22Rv1 (cell line): ENCODE measurements at regions not wholly inside any gene's neighbourhood (a gene's known extent, or its start where the extent isn't known, plus 50 kb on each side); places are given as distances from the start of the nearest gene placed in this dataset.

ENCODE experiments used
- CTCF ChIP-seq: fragments of 450-650 bp; IDR thresholded peaks from 2 replicates; pipeline ENCODE4 v1.5.1; 2017; ENCODE audit warnings: mild to moderate bottlenecking
- ZFX ChIP-seq: fragments of 450-650 bp; IDR thresholded peaks from 2 replicates; pipeline ENCODE4 v1.6.1; 2017; ENCODE audit warnings: antibody characterized with exemption, borderline replicate concordance

- TF ChIP-seq CTCF = no peak
- TF ChIP-seq ZFX = no peak
These were observed 177.2 kb downstream of the GADD45G start for GRCh38 chr9:89781838-89782540.
